B cell (primary cell): ENCODE measurements at regions not wholly inside any gene's neighbourhood (a gene's known extent, or its start where the extent isn't known, plus 50 kb on each side); places are given as distances from the start of the nearest gene placed in this dataset.

Experiments
- CTCF ChIP-seq: fragments of 200-600 bp; IDR thresholded peaks from one replicate; pipeline ENCODE4 v1.8.0; 2022; ENCODE audit warnings: antibody characterized with exemption, mild to moderate bottlenecking
- EZH2 ChIP-seq: IDR thresholded peaks from 2 replicates; pipeline ENCODE4 v1.6.1; 2012; ENCODE audit warnings: borderline replicate concordance, low read depth, mild to moderate bottlenecking, moderate library complexity, low read length; ENCODE audit not compliant: insufficient read depth, poor library complexity, severe bottlenecking

DNA sequence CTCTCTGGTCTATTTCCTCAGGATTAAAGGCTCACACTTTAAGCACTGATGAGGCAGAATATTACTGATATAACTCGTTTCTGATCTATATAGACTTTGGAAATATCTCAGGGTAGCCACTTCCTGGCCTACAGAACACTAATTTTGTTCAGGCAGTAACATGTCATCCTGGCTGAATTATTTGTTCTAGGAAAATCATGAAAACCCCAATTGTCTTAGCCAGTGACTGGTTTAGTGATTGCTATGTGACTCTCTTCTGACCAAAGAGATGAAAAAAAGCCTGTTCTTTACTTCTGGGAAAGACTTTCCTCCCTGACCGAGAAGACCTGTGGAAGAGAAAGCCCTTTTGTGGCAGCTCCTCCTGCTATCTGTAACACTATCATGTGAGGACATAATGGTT is 453.7 kb downstream of the SETD4 start:
- TF ChIP-seq CTCF (no peak), EZH2 (no peak)
